Cardiac septum (tissue), 1 donor: ENCODE measurements at regions not wholly inside any gene's neighbourhood (a gene's known extent, or its start where the extent isn't known, plus 50 kb on each side); places are given as distances from the start of the nearest gene placed in this dataset.

ENCODE experiments used
- DNase-seq: peaks from one replicate; pipeline ENCODE4 v3.0.0-alpha.2; 2020; ENCODE audit warnings: low spot score
- intact Hi-C: fragments of 100-400 bp; cut with DNase I; formaldehyde crosslinking; loops from one replicate; pipeline ENCODE4 v1.14.0; 2022
- donor health status: DM: no; HTN: no; CAD: no.

- no peak for DNase-seq
- intact Hi-C loops: no loop called here
Measured at GRCh38 chr5:40033411-40033810, 608.6 kb upstream of the DAB2 start.

GRCh38 chr5:40033009-40033408 is 608.2 kb upstream of the DAB2 start:
- intact Hi-C loops: no loop called here
- no peak for DNase-seq

DNA sequence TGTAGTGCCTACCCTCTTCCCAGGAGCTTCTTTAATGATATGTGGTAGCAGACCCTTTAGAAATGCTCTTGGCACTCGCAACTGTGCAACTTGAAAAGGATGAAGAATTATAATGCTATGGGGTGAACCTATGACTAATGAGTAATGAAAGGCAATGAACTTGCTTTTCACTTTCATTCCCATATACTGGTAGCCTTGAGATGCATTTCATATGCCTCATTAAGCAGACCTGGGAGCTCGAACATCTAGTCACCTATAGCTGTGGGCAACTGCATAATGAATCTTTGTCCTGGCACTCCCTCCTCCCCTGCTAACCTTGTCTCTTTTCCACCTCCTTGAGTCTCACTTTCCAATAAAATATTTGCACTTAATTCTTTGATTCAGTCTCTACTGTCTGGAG is 605.9 kb upstream of the DAB2 start:
- intact Hi-C loops: no loop called here
- DNase-seq: no peak

GRCh38 chr5:40029711-40030495 is 605.1 kb upstream of the DAB2 start:
- intact Hi-C loops: loop anchor here (10.0 kb wide), 1 partner anchor 645 kb away; the partner anchor contains the start of gene PTGER4
- no peak for DNase-seq

- intact Hi-C loops: loop anchor here (10.0 kb wide), 1 partner anchor 647 kb away; the partner anchor contains the start of gene PTGER4
- DNase-seq: no peak
Measured at GRCh38 chr5:40027400-40027799, 602.6 kb upstream of the DAB2 start.

DNA sequence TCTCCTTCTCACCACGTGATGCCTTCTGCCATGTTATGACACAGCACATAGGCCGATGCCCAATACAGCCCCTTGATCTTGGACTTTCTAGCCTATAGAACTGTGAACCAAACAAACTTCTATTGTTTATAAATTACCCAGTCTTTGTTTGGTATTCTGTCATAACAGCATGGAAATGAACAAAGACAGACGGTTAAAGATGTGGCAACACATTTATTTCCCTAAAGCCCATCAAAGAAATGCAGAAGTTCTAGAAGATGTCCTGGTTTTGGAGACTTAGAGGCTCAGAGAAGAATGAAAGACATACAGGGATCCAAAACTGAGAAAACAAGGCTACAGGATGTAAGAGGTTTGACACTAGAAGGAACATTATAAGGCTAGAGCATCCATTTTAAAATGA is 600.8 kb upstream of the DAB2 start:
- intact Hi-C loops: loop anchor here (10.0 kb wide), 1 partner anchor 649 kb away; the partner anchor contains the start of gene PTGER4
- DNase-seq: no peak

DNA sequence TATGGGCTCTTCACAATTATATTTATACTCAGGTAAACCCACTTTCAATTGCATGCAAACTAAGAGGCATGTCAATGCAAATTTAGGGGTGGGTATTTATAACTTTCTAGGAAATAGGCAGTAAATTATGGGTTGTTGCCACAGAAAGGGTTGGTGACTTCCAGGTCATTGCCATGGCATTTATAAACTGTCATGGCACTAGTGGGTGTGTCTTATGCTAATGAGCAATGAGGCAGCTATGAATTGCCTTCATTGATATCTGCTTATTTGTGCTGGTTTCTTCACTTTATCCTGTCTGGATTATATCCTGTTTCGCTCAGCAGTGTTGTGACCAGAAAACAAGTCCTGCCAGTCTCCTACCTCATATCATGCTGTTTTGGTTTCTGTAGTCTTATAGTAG is 597.3 kb upstream of the DAB2 start:
- intact Hi-C loops: loop anchor here (10.0 kb wide), 1 partner anchor 653 kb away; the partner anchor contains the start of gene PTGER4
- DNase-seq: no peak

DNA sequence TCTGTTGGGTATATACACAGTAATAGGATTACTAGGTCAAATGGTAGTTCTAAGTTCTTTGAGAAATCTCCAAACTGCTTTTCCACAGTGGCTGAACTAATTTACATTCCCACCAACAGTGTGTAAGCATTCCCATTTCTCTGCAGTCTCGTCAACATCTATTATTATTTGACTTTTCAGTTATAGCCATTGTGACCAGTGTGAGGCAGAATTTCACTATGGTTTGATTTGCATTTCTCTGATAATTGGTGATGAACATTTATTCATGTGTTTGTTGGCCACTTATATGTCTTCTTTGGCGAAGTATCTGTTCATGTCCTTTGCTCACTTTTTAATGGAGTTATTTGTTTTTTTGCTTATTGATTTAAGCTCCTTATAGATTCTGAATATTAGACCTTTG is 596.2 kb upstream of the DAB2 start:
- DNase-seq: no peak

GRCh38 chr5:40017918-40018317 is 593.1 kb upstream of the DAB2 start:
- intact Hi-C loops: no loop called here
- DNase-seq: no peak

More for the DNA sequence above, 596.2 kb upstream of the DAB2 start:
- intact Hi-C loops: loop anchor here (10.0 kb wide), 1 partner anchor 654 kb away; the partner anchor contains the start of gene PTGER4

DNA sequence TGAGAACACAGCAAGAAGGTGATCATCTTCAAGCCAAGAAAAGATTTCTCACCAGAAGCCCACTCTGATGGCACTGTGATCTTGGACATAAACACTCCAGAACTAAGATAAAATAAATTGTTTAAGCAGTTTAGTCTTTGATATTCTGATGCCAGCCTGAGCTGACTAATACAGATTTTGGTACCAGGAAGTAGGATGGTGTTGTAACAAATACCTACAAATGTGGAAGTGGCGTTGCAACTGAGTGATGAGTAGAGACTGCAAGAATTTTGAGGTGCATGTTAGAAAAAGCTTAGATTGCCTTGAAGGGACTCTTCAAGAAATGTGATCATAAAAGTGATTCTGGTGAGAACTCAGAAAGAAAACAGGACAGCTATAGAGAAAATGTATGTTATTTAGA is 592.4 kb upstream of the DAB2 start:
- intact Hi-C loops: no loop called here
- DNase-seq: no peak

- DNase-seq: no peak
- intact Hi-C loops: no loop called here
Measured at GRCh38 chr5:40010436-40010835, 585.7 kb upstream of the DAB2 start.

DNA sequence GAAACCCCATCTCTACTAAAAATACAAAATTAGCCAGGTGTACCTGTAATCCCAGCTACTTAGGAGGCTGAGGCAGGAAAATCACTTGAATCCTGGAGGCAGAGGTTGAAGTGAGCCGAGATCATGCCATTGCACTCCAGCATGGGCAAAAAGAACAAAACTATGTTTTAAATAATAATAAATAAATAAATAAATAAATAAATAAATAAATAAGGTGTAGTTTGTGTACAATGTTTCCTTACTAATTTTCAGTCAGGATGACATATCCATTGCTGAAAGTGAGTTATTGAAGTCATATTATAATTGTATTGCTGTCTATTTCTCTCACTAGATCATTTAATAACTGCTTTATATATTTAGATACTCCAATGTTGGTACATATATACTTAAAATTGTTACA is 581.5 kb upstream of the DAB2 start:
- DNase-seq: no peak
- intact Hi-C loops: no loop called here

GRCh38 chr5:40001796-40002195 is 577.0 kb upstream of the DAB2 start:
- intact Hi-C loops: no loop called here
- DNase-seq: no peak

DNA sequence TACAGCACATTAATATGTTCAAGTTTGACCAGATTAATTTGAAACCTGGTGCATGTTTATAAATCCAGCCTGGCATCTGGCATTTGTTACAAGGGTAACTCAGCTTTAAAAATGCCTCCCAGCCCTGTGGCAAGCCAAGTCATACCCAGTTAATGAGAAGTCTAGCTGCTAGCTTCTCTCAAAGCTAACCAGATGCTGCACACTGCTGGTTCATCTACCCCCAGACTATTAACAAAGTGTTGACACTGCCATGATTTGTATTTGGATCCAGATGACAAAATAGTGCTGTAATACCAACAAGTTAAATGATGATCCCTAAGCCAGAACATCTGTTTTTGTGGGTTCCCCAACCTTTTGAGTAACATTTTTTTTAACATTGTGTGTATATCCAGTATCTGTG is 573.7 kb upstream of the DAB2 start:
- DNase-seq: no peak
- intact Hi-C loops: no loop called here

- intact Hi-C loops: no loop called here
- DNase-seq: no peak
Measured at GRCh38 chr5:39995990-39996389, 571.2 kb upstream of the DAB2 start.

GRCh38 chr5:39992617-39993202 is 567.9 kb upstream of the DAB2 start:
- intact Hi-C loops: no loop called here

DNA sequence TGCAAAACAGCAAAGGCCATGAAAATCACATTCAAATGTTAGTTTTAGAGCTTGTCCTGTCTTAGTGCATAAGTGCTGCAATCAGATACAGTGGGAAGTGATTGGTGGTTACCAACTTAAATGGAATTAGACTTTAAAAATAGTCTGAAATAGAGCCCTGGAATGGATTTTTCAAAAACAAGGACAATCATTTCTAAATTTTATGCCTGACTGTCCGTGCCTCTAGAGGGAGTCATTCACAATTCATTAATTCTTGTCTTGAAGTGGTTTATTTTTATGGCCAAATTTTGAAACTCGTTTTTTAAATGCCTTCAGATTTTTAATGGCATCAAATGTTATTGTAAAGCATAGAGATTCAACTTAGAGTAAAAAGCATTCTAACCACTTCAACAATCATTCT is 561.8 kb upstream of the DAB2 start:
- intact Hi-C loops: no loop called here
- no peak for DNase-seq

More at GRCh38 chr5:39992617-39993202, 567.9 kb upstream of the DAB2 start:
- DNase-seq: no peak

DNA sequence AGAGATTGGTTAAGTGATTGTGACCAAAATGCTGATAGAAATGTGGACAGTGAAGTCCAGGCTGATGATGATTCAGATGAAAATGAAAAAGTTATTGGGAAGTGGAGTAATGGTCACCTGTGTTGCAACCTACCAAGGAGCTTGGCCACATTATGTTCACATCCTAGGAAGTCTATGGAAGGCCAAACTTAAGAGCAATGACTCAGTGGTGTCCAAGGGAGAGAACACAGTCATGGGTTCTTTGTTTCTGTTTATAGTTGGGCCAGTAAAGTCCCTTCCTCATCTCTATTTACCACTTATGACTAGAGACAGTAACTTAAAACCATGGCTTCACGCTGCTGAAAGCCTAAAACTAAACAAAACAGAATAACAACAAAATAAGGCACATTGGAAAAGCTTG is 555.3 kb upstream of the DAB2 start:
- intact Hi-C loops: no loop called here
- DNase-seq: no peak

- no peak for DNase-seq
- intact Hi-C loops: no loop called here
Measured at GRCh38 chr5:39977066-39977655, 552.4 kb upstream of the DAB2 start.

DNA sequence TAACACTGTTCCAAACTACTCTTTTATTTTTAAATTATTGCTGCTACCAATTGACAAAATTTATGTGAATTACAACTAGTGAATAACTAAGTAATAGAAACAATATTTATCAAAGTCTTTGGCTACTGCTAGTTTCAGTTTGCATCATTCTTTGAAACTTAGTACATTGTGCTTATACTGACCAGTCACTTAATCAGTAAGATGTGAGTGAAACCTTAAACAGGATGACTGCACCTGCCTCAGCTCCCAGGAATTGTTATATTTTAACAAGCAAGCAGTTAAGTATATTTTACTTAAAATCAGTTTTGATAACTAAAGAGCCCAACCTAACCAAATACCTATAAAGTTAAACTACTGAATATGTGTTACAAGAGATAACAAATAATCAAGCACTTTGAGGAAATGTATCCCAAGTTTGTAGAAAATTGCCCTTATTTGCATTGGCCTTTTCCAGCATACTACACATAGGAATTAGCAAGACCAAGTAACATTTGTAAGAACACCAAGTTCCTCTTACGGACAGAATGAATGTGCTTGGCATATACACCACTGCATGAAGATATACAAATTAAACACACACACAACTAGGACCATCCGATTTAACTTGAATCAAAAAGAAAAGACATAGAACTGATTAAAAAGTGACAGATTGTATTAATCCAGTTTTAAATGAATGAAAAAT is 545.5 kb upstream of the DAB2 start:
- DNase-seq: no peak
- intact Hi-C loops: no loop called here
